ENCODE measurements at regions not wholly inside any gene's neighbourhood (a gene's known extent, or its start where the extent isn't known, plus 50 kb on each side); places are given as distances from the start of the nearest gene placed in this dataset.

GRCh38 chr3:87336761-87337160 is 60.4 kb upstream of the POU1F1 start:
- FAIRE-seq, result no peak
- DNase-seq (ENCODE audit: insufficient read length), result no peak
- TF ChIP-seq POLR2A (IDR thresholded peaks at IDR 0.05; ENCODE audit: low read depth, low read length) (no peak), TAF1 (IDR thresholded peaks at IDR 0.05; ENCODE audit: borderline replicate concordance, low read depth, low read length) (no peak), POLR2AphosphoS5 (IDR thresholded peaks at IDR 0.05; ENCODE audit: low read depth, low read length) (no peak)

GRCh38 chr3:87335931-87336330 is 59.5 kb upstream of the POU1F1 start:
- FAIRE-seq (no peak), DNase-seq (ENCODE audit: insufficient read length) (no peak)
- TF ChIP-seq POLR2AphosphoS5 (IDR thresholded peaks at IDR 0.05; ENCODE audit: low read depth, low read length), result no peak
- no peak for TF ChIP-seq POLR2A (IDR thresholded peaks at IDR 0.05; ENCODE audit: low read depth, low read length)
- no peak for TF ChIP-seq TAF1 (IDR thresholded peaks at IDR 0.05; ENCODE audit: borderline replicate concordance, low read depth, low read length)

- TF ChIP-seq POLR2A (IDR thresholded peaks at IDR 0.05; ENCODE audit: low read depth, low read length) (no peak), TAF1 (IDR thresholded peaks at IDR 0.05; ENCODE audit: borderline replicate concordance, low read depth, low read length) (no peak)
- DNase-seq (ENCODE audit: insufficient read length) (no peak), FAIRE-seq (no peak)
Measured at GRCh38 chr3:87333393-87333892, 57.1 kb upstream of the POU1F1 start.

GRCh38 chr3:87332789-87333188 is 56.4 kb upstream of the POU1F1 start:
- no peak for TF ChIP-seq POLR2A (IDR thresholded peaks at IDR 0.05; ENCODE audit: low read depth, low read length)
- TF ChIP-seq TAF1 (IDR thresholded peaks at IDR 0.05; ENCODE audit: borderline replicate concordance, low read depth, low read length), result no peak
- no peak for TF ChIP-seq POLR2AphosphoS5 (IDR thresholded peaks at IDR 0.05; ENCODE audit: low read depth, low read length)
- DNase-seq (ENCODE audit: insufficient read length) (no peak), FAIRE-seq (no peak)

GRCh38 chr3:87329065-87329464 is 52.7 kb upstream of the POU1F1 start:
- DNase-seq (ENCODE audit: insufficient read length), result no peak
- TF ChIP-seq POLR2AphosphoS5 (IDR thresholded peaks at IDR 0.05; ENCODE audit: low read depth, low read length), result no peak
- no peak for TF ChIP-seq TAF1 (IDR thresholded peaks at IDR 0.05; ENCODE audit: borderline replicate concordance, low read depth, low read length)
- TF ChIP-seq POLR2A (IDR thresholded peaks at IDR 0.05; ENCODE audit: low read depth, low read length), result no peak
- FAIRE-seq, result no peak
